G401.6 (cell line): ENCODE measurements at regions not wholly inside any gene's neighbourhood (a gene's known extent, or its start where the extent isn't known, plus 50 kb on each side); places are given as distances from the start of the nearest gene placed in this dataset.
"Not testable (repeated sequence)": the region's sequence is repeated elsewhere in the genome, so short reads cannot be mapped to it uniquely, and the experiment has no call there.

Source experiments
- FAIRE-seq: peaks from 2 replicates; lab custom pipeline; 2012; peaks lifted over from hg19 to GRCh38; lab: Jason Lieb, UNC

- FAIRE-seq: no peak
Measured at GRCh38 chr21:25234857-25235801, 372.2 kb downstream of the MRPL39 start.

- FAIRE-seq: no peak
Measured at GRCh38 chr21:25220954-25221353, 386.3 kb downstream of the MRPL39 start.

DNA sequence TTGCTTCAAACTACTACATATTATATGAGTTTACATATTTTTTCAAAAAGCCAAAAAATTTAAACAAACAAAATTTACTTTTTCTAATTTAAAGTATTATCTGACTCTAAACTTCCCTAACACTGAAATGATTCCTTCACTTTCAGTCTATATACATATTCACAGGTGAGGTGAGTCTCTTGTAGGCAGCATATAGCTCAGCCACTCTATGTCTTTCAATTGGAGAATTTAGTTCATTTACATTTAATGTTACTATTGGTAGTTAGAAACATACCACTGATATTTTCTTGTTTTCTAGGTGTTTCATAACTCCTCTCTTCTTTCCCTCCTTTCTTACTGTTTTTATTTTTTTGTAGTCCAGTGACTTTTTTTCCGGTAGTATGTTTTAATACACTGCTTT, 387.1 kb downstream of the MRPL39 start:
- FAIRE-seq: no peak

- FAIRE-seq: no peak
Measured at GRCh38 chr21:25215698-25216384, 391.4 kb downstream of the MRPL39 start.

- FAIRE-seq: no peak
Measured at GRCh38 chr21:25214676-25215075, 392.6 kb downstream of the MRPL39 start.

DNA sequence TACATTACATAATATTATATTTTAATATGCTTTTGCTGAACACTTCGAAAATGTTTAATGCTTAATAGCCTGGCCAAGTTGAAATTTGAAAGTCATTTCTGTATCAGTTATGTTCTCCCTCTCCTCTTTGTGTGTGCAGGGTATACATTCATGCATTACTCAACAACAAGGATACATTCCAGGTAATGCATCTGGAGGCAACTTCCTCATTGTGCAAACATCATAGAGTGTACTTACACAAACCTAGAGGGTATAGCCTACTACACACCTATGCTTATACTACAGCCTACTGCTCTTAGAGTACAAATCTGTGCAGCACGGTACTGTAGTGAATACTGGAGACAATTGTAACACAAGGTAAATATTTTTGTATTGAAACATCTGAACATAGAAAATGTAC, 407.3 kb downstream of the MRPL39 start:
- FAIRE-seq: no peak

GRCh38 chr21:25191141-25191540, 416.1 kb downstream of the MRPL39 start:
- no peak for FAIRE-seq

DNA sequence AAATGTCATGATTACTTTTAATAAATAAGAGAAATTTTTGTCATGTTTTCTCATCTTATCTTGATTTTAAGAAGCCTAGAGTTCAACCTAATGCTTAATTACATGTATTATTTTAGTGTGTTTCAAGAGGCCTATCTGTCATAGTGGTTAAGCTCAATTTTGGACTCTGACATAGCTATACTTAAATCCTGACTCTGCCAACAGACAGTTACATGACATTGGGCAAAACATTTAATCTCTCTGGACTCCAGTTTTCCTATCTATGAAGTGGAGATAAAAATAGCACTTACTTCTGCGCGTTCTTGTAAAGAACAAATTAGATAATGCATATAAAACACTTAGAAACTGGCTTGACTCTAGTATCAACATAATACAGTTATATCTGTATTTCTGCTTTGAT, 417.8 kb downstream of the MRPL39 start:
- no peak for FAIRE-seq

GRCh38 chr21:25188677-25189079, 418.6 kb downstream of the MRPL39 start:
- no peak for FAIRE-seq

GRCh38 chr21:25186273-25186672, 421.0 kb downstream of the MRPL39 start:
- FAIRE-seq: no peak

- no peak for FAIRE-seq
Measured at GRCh38 chr21:25183577-25183976, 423.7 kb downstream of the MRPL39 start.

GRCh38 chr21:25181690-25182089, 425.6 kb downstream of the MRPL39 start:
- FAIRE-seq: not testable (repeated sequence)

DNA sequence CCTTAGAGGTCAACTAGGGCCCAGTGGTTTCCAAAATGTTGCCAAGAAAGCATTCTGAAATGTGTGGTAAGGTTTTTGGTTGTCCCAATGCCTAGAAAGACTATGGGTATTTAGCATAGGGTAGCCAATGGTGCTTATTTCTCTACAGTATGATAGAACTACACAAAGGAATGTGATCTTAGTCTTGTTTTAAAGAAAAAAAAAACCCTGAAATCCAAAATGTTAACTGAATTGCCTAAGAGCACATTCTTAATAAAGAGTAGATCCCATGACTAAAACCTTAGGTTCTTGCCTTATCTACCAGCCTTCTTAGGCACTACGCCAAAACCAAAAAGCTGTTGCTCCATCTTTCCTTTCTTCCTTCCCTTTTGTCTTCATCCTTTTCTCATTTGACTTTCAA, 428.2 kb downstream of the MRPL39 start:
- FAIRE-seq: no peak

- no peak for FAIRE-seq
Measured at GRCh38 chr21:25176637-25177412, 430.5 kb downstream of the MRPL39 start.

GRCh38 chr21:25175938-25176337, 431.3 kb downstream of the MRPL39 start:
- FAIRE-seq: no peak

DNA sequence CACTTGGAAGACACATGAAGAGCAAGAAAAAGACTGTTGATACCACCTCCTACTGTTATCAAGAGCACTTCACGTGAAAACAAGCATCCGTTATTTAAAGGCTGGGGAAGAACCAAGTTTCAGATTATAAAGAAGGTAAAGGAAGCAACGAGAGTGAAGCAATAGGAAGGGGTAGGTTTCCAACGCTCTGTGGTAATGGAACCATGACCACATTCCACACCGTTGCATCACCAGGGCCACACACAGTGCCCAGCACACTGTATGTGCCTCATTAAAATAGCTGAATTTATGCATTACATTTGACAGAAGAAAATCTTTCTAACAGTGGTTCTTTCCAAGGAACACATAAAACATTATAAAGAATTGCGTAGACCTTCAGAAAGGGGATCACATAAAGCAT, 435.8 kb downstream of the MRPL39 start:
- FAIRE-seq: no peak

GRCh38 chr21:25170681-25171080, 436.6 kb downstream of the MRPL39 start:
- no peak for FAIRE-seq

DNA sequence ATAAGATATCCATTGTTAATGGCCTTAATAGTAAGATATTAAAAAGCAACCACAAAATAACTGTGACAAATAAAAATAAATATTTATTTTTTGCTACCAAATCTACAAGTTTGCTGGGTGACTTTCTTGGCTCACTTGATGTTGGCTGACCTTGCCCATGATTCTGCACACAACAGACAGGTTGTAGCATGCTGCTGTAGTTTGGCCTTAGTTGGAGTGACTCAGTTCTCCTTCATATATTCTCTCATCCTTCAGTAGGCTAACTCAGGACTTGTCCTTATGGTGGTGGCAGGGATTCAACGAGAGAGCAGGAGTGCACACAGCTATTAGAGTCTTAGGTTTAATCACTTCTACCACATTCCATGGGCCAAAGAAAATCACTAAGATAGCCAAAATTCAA, 437.9 kb downstream of the MRPL39 start:
- FAIRE-seq: no peak

GRCh38 chr21:25166904-25167303, 440.4 kb downstream of the MRPL39 start:
- FAIRE-seq: not testable (repeated sequence)

DNA sequence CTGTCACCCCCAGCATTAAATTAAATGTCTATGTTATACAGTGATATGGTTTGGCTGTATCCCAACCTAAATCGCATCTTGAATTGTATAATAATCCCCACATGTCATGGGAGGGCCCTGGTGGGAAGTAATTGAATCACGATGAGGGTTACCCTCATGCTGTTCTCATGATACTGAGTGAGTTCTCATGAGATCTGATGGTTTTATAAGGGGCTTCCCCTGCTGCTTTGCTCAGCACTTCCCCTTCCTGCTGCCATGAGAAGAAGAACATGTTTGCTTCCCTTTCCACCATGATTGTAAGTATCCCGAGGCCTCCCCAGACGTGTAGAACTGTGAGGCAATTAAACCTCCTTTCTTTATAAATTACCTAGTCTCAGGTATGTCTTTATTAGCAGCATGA, 445.7 kb downstream of the MRPL39 start:
- FAIRE-seq: no peak

DNA sequence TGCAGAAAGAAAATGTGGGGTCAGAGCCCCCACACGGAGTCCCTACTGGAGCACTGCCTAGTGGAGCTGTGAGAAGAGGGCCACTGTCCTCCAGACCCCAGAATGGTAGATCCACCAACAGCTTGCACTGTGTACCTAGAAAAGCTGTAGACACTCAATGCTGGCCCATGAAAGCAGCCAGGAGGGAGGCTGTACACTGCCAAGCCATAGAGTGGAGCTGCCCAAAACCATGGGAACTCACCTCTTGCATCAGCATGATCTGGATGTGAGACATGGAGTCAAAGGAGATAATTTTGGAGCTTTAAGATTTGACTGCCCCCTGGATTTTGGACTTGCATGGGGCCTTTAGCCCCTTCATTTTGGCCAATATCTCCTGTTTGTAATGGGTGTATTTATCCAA, 452.3 kb downstream of the MRPL39 start:
- FAIRE-seq: not testable (repeated sequence)

- FAIRE-seq: no peak
Measured at GRCh38 chr21:25149022-25149421, 458.3 kb downstream of the MRPL39 start.

DNA sequence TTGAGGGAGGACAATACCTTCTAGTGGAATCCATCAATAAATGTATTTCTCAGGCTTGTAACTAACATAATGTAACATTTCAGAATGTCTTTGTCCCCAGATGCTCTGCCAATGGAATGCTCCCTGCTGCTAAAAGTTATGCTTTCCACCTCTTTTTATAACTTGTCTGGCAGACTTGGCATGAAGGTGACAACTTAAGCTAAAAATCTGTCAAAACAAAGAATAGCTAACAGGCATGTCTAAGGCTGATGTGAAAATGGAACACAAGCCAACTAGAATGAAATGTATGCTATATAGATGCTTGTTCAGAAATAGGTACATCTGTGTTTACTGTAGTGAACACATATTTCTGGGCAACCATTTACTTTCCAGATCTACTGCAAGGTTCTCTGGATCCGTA, 467.9 kb downstream of the MRPL39 start:
- no peak for FAIRE-seq
